Keratinocyte (primary cell): ENCODE measurements at regions not wholly inside any gene's neighbourhood (a gene's known extent, or its start where the extent isn't known, plus 50 kb on each side); places are given as distances from the start of the nearest gene placed in this dataset.

Experiments
- DNase-seq: peaks from one replicate; pipeline ENCODE4 v3.0.0-alpha.2; 2011; ENCODE audit warnings: low read depth, missing footprints, low spot score
- FAIRE-seq: peaks from 2 replicates; lab custom pipeline; 2011; peaks lifted over from hg19 to GRCh38; lab: Jason Lieb, UNC
- H2AFZ ChIP-seq: 2 replicates; pipeline ENCODE4 v1.6.0; 2012; ENCODE audit warnings: low read length, control low read depth, inconsistent platforms; ENCODE audit not compliant: control insufficient read depth
- H3K27ac ChIP-seq: 2 replicates; pipeline ENCODE4 v1.5.1; 2011; ENCODE audit warnings: low read length; ENCODE audit not compliant: control insufficient read depth, insufficient read depth
- H3K27me3 ChIP-seq: 3 replicates; pipeline ENCODE4 v1.6.0; 2011; ENCODE audit warnings: low read length; ENCODE audit not compliant: control insufficient read depth, insufficient read depth; ENCODE audit errors: extremely low read depth
- H3K36me3 ChIP-seq, 2 experiments: 2 replicates in 1 of 2; 3 replicates in 1 of 2; pipeline ENCODE4 v1.5.1; 2011; ENCODE audit warnings: low read length in 2 of 2, mild to moderate bottlenecking in 1 of 2; ENCODE audit not compliant: control insufficient read depth in 2 of 2, insufficient read depth in 2 of 2; ENCODE audit errors: extremely low read depth in 1 of 2
- H3K4me1 ChIP-seq: 3 replicates; pipeline ENCODE4 v1.5.1; 2011; ENCODE audit warnings: low read length; ENCODE audit not compliant: control insufficient read depth, insufficient read depth; ENCODE audit errors: extremely low read depth
- H3K4me2 ChIP-seq: 3 replicates; pipeline ENCODE4 v1.6.0; 2011; ENCODE audit warnings: low read depth, low read length; ENCODE audit not compliant: control insufficient read depth, insufficient read depth; ENCODE audit errors: extremely low read depth
- H3K4me3 ChIP-seq, 3 experiments: fragments of 200-600 bp in 1 of 3; sonication (generic) in 1 of 3; 2 replicates in 2 of 3; 3 replicates in 1 of 3; pipeline ENCODE4 v1.5.1; 2011 to 2016; ENCODE audit warnings: low read length in 3 of 3, mild to moderate bottlenecking in 3 of 3, control low read depth in 2 of 3, inconsistent platforms in 1 of 3, low read depth in 1 of 3, mixed read lengths in 1 of 3, mixed run types in 1 of 3, moderate library complexity in 1 of 3; ENCODE audit not compliant: control insufficient read depth in 2 of 3, insufficient read depth in 2 of 3; ENCODE audit errors: extremely low read depth in 1 of 3
- H3K79me2 ChIP-seq: 2 replicates; pipeline ENCODE4 v1.6.0; 2012; ENCODE audit warnings: low read length; ENCODE audit not compliant: control insufficient read depth, insufficient read depth
- H3K9ac ChIP-seq: 3 replicates; pipeline ENCODE4 v1.6.0; 2011; ENCODE audit warnings: low read length; ENCODE audit not compliant: control insufficient read depth, insufficient read depth; ENCODE audit errors: extremely low read depth
- H3K9me1 ChIP-seq: 3 replicates; pipeline ENCODE4 v1.6.0; 2011; ENCODE audit warnings: low read length; ENCODE audit not compliant: control insufficient read depth, insufficient read depth; ENCODE audit errors: extremely low read depth
- H3K9me3 ChIP-seq: 2 replicates; pipeline ENCODE4 v1.5.1; 2012; ENCODE audit warnings: low read depth, low read length; ENCODE audit not compliant: control insufficient read depth
- H4K20me1 ChIP-seq: 3 replicates; pipeline ENCODE4 v1.6.0; 2011; ENCODE audit warnings: low read length; ENCODE audit not compliant: control insufficient read depth, insufficient read depth; ENCODE audit errors: extremely low read depth
- EZH2 ChIP-seq: IDR thresholded peaks from one replicate; pipeline ENCODE4 v1.6.1; 2012; ENCODE audit warnings: inconsistent platforms, mild to moderate bottlenecking, low read length, moderate library complexity
- dilution Hi-C: fragments of 300-500 bp; cut with MboI; formaldehyde crosslinking; loops from one replicate; pipeline ENCODE4 v1.7.0; 2020; ENCODE audit warnings: low sequenced_read_pairs; ENCODE audit not compliant: extremely low pct_ligation_motif_present
- TF ChIP-seq, protein P1 (sequence below), 3 experiments: IDR thresholded peaks in 1 of 3; conservative IDR thresholded peaks in 1 of 3; optimal IDR thresholded peaks in 1 of 3; 2 replicates in 2 of 3; 3 replicates in 1 of 3; pipeline versions ENCODE3 to v1.5.1; 2011; ENCODE audit warnings: low read length in 3 of 3, mild to moderate bottlenecking in 3 of 3, moderate library complexity in 2 of 3, control low read depth in 1 of 3, inconsistent platforms in 1 of 3; ENCODE audit not compliant: insufficient read depth in 2 of 3; ENCODE audit errors: extremely low read depth in 1 of 3

DNA sequence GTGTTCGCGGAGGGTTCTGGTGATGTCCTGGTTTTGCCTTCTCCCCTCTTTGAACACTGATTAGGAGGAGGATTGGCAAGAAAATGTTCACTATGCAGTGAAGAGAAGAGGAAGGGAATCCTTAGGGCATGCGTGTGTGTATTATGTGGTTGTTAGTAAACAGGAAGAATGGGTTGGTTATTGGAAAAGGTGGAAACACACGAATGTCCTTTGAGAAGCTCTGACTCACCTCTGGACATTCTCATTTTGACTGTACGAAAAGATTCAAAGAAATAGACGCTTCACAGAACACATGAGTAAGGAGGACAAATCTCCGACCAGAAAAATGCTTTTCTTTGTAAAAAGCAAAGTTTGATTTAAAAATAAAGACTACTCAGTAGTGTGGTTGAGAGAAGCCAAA is 188.8 kb upstream of the PRICKLE2 start:
- H3K9ac ChIP-seq = no peak overlapping the region
- H3K79me2 ChIP-seq = no peaks in the 10 kb centered on the region
- H4K20me1 ChIP-seq = no peaks in the 10 kb centered on the region
- no peak overlapping the region for H2AFZ ChIP-seq
- dilution Hi-C loops = no loop called here
- H3K36me3 ChIP-seq = no peaks in the 10 kb centered on the region
- no peaks in the 10 kb centered on the region for H3K9me1 ChIP-seq
- no peak for TF ChIP-seq EZH2
- TF ChIP-seq, protein P1, sequence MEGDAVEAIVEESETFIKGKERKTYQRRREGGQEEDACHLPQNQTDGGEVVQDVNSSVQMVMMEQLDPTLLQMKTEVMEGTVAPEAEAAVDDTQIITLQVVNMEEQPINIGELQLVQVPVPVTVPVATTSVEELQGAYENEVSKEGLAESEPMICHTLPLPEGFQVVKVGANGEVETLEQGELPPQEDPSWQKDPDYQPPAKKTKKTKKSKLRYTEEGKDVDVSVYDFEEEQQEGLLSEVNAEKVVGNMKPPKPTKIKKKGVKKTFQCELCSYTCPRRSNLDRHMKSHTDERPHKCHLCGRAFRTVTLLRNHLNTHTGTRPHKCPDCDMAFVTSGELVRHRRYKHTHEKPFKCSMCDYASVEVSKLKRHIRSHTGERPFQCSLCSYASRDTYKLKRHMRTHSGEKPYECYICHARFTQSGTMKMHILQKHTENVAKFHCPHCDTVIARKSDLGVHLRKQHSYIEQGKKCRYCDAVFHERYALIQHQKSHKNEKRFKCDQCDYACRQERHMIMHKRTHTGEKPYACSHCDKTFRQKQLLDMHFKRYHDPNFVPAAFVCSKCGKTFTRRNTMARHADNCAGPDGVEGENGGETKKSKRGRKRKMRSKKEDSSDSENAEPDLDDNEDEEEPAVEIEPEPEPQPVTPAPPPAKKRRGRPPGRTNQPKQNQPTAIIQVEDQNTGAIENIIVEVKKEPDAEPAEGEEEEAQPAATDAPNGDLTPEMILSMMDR (optimal IDR thresholded peaks at IDR 0.05 in 1 of 3, IDR thresholded peaks at IDR 0.05 in 1 of 3, conservative IDR thresholded peaks at IDR 0.05 in 1 of 3; ENCODE audit: extremely low read depth in 1 of 3, insufficient read depth in 2 of 3, low read length in 3 of 3) = no peak
- H3K4me3 ChIP-seq = no peak overlapping the region
- no peaks in the 10 kb centered on the region for H3K27me3 ChIP-seq
- no peaks in the 10 kb centered on the region for H3K9me3 ChIP-seq
- H3K27ac ChIP-seq = no peak overlapping the region
- DNase-seq (no peak), FAIRE-seq (no peak)
- no peak overlapping the region for H3K4me2 ChIP-seq
- peaks cover 5% of the 10 kb centered on the region for H3K4me1 ChIP-seq

DNA sequence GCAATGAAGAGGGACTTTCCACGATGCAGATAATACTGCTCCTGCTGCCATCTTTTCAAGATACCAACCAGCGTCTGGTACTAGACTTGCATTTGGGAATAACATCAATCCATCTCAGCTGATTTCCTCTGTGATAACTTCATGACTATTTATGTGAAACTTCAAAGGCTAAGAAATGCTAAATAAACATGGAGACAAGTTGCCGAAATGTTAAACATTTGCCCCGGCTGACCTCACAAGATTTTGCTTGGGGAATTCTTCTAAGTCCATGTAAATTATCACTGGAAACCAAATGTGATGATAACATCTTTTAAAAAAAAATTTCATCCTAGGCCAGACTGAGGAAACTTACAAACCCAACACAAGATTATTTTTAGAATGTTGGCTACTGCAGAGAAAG is 185.8 kb upstream of the PRICKLE2 start:
- H3K4me1 ChIP-seq = no peaks in the 10 kb centered on the region
- H3K79me2 ChIP-seq = no peaks in the 10 kb centered on the region
- no peaks in the 10 kb centered on the region for H3K36me3 ChIP-seq
- FAIRE-seq (no peak), DNase-seq (no peak)
- H3K27me3 ChIP-seq = no peaks in the 10 kb centered on the region
- dilution Hi-C loops = no loop called here
- H3K4me2 ChIP-seq = no peak overlapping the region
- H3K9me3 ChIP-seq = no peaks in the 10 kb centered on the region
- no peaks in the 10 kb centered on the region for H4K20me1 ChIP-seq
- TF ChIP-seq, protein P1 (optimal IDR thresholded peaks at IDR 0.05 in 1 of 3, IDR thresholded peaks at IDR 0.05 in 1 of 3, conservative IDR thresholded peaks at IDR 0.05 in 1 of 3; ENCODE audit: extremely low read depth in 1 of 3, insufficient read depth in 2 of 3, low read length in 3 of 3) = no peak
- TF ChIP-seq EZH2 = no peak
- H3K4me3 ChIP-seq = no peak overlapping the region
- no peaks in the 10 kb centered on the region for H3K9me1 ChIP-seq
- no peak overlapping the region for H2AFZ ChIP-seq
- H3K9ac ChIP-seq = no peak overlapping the region
- H3K27ac ChIP-seq = no peak overlapping the region
